HG03066 (cell line): ENCODE measurements at regions not wholly inside any gene's neighbourhood (a gene's known extent, or its start where the extent isn't known, plus 50 kb on each side); places are given as distances from the start of the nearest gene placed in this dataset.

Experiments used
- ATAC-seq: cut with Tn5 transposase; IDR thresholded peaks from one replicate; pipeline ENCODE4 v1.9.1; 2021; ENCODE audit warnings: low read depth; ENCODE audit not compliant: unreplicated experiment

- no peak for ATAC-seq
Observed at GRCh38 chr6:117076076-117076475, 189.3 kb upstream of the VGLL2 start.

GRCh38 chr6:117077300-117077699, 188.1 kb upstream of the VGLL2 start:
- no peak for ATAC-seq

- no peak for ATAC-seq
Observed at GRCh38 chr6:117078624-117079023, 186.7 kb upstream of the VGLL2 start.

GRCh38 chr6:117079951-117080350, 185.4 kb upstream of the VGLL2 start:
- ATAC-seq: no peak

- no peak for ATAC-seq
Observed at GRCh38 chr6:117089604-117090003, 175.8 kb upstream of the VGLL2 start.

GRCh38 chr6:117110146-117110545, 155.2 kb upstream of the VGLL2 start:
- ATAC-seq: no peak

- no peak for ATAC-seq
Observed at GRCh38 chr6:117110737-117111136, 154.6 kb upstream of the VGLL2 start.

GRCh38 chr6:117117652-117118051, 147.7 kb upstream of the VGLL2 start:
- ATAC-seq: no peak

- no peak for ATAC-seq
Observed at GRCh38 chr6:117118490-117118889, 146.9 kb upstream of the VGLL2 start.

- no peak for ATAC-seq
Observed at GRCh38 chr6:117126213-117126612, 139.1 kb upstream of the VGLL2 start.

- no peak for ATAC-seq
Observed at GRCh38 chr6:117128052-117128451, 137.3 kb upstream of the VGLL2 start.

- no peak for ATAC-seq
Observed at GRCh38 chr6:117130125-117130524, 135.2 kb upstream of the VGLL2 start.

GRCh38 chr6:117136702-117137101, 128.7 kb upstream of the VGLL2 start:
- no peak for ATAC-seq

GRCh38 chr6:117137711-117138110, 127.6 kb upstream of the VGLL2 start:
- ATAC-seq: no peak

- no peak for ATAC-seq
Observed at GRCh38 chr6:117138425-117138824, 126.9 kb upstream of the VGLL2 start.

GRCh38 chr6:117138920-117139319, 126.4 kb upstream of the VGLL2 start:
- no peak for ATAC-seq

GRCh38 chr6:117142142-117142541, 123.2 kb upstream of the VGLL2 start:
- ATAC-seq: no peak

- ATAC-seq: no peak
Observed at GRCh38 chr6:117142995-117143394, 122.4 kb upstream of the VGLL2 start.

- ATAC-seq: no peak
Observed at GRCh38 chr6:117143647-117144046, 121.7 kb upstream of the VGLL2 start.

GRCh38 chr6:117145940-117146339, 119.4 kb upstream of the VGLL2 start:
- no peak for ATAC-seq

GRCh38 chr6:117149324-117149723, 116.0 kb upstream of the VGLL2 start:
- ATAC-seq: no peak

- no peak for ATAC-seq
Observed at GRCh38 chr6:117156741-117157140, 108.6 kb upstream of the VGLL2 start.

GRCh38 chr6:117157448-117157847, 107.9 kb upstream of the VGLL2 start:
- no peak for ATAC-seq
